ENCODE measurements at regions not wholly inside any gene's neighbourhood (a gene's known extent, or its start where the extent isn't known, plus 50 kb on each side); places are given as distances from the start of the nearest gene placed in this dataset.

DNA sequence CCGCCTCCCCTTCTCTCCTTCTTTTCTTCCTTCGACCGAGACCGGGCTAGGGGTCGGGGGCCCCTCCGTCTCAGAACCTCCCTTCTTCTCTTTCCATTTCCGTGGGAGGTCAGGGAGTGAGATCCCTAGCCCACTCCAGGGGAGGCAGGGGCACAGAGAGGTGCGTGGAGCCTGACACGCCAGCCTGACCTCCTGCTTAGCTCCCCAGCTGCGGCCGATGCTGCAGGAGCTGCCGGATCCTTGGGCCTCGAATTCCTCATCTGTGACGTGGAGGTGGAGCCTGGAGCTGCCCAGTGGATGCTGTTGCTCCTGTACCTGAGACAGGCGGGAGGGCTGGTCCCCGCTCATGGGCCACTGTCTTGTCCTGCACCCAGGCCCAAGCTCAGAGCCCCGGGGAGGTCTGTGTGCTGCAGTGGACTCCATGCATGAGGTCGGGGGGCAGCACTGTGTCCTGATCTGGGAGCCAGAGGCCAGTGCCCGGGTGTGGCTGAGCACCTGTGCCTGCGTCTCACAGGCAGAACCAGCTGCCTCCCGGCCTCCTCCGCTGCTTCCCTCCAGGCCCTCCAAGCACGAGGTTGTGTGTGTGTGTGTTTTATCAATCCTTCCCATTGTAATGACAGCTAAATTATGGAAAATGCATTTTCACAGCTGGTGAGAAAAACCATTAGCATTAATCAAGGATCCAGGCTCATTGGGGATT lies 55.3 kb upstream of the TTC34 start:
- Mint-ChIP-seq H3K9me3 (peaks cover 6% of the 10 kb centered on the region), H3K36me3 (ENCODE audit: low read depth) (peaks cover 7% of the 10 kb centered on the region), H3K27ac (ENCODE audit: unreplicated experiment) (no peak overlapping the region), H3K4me3 (no peak overlapping the region), H3K4me1 (no peaks in the 10 kb centered on the region), H3K27me3 (ENCODE audit: low read depth) (no peaks in the 10 kb centered on the region)
- DNase-seq (ENCODE audit: low read depth, low spot score) = no peak
- TF ChIP-seq, protein P1, sequence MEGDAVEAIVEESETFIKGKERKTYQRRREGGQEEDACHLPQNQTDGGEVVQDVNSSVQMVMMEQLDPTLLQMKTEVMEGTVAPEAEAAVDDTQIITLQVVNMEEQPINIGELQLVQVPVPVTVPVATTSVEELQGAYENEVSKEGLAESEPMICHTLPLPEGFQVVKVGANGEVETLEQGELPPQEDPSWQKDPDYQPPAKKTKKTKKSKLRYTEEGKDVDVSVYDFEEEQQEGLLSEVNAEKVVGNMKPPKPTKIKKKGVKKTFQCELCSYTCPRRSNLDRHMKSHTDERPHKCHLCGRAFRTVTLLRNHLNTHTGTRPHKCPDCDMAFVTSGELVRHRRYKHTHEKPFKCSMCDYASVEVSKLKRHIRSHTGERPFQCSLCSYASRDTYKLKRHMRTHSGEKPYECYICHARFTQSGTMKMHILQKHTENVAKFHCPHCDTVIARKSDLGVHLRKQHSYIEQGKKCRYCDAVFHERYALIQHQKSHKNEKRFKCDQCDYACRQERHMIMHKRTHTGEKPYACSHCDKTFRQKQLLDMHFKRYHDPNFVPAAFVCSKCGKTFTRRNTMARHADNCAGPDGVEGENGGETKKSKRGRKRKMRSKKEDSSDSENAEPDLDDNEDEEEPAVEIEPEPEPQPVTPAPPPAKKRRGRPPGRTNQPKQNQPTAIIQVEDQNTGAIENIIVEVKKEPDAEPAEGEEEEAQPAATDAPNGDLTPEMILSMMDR (conservative IDR thresholded peaks at IDR 0.05) = no peak

DNA sequence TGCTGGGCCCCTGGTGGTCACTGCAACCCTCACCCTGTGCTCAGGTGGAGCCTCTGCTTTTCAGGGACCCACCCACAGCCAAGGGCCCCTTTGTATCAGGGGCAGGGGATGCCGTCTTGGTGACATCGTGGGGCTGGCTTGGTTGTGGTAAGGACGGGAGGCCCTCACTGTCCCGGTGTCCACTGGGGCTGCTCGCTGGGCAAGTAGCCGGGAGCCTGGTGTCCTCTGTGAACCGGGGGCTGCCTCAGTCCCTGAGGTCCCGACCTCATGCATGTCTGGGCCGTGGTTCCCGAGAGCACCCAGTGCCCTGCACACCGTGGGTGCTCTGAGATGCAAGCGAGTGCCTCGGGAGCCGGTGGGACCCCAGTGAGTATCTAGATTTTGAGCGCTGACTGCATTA lies 56.0 kb upstream of the TTC34 start:
- TF ChIP-seq, protein P1 (conservative IDR thresholded peaks at IDR 0.05) = no peak
- Mint-ChIP-seq H3K9me3 (peaks cover 6% of the 10 kb centered on the region), H3K4me1 (no peaks in the 10 kb centered on the region), H3K27ac (ENCODE audit: unreplicated experiment) (no peak overlapping the region), H3K27me3 (ENCODE audit: low read depth) (no peaks in the 10 kb centered on the region), H3K36me3 (ENCODE audit: low read depth) (peaks cover 7% of the 10 kb centered on the region), H3K4me3 (no peak overlapping the region)
- no peak for DNase-seq (ENCODE audit: low read depth, low spot score)

DNA sequence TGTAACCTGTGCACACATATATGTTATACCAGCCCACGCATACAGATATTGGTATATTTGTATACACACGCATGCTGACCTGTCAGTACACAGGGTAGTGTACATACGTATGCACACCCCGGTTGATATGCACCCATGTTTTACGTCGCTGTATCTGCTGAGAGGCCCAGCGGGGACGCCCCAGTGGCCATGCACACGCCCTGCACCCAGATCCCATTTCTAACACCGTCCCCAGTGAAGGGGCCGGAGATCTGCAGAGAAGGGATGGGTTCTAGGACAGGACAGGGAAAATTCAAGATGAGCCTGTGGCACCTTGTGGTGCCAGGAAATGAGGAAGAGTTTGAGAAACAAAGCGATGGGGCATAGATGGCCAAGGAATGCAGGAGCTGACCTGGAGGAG lies 57.2 kb upstream of the TTC34 start:
- Mint-ChIP-seq H3K27me3 (ENCODE audit: low read depth) (no peaks in the 10 kb centered on the region), H3K4me1 (no peaks in the 10 kb centered on the region), H3K36me3 (ENCODE audit: low read depth) (peaks cover 7% of the 10 kb centered on the region), H3K27ac (ENCODE audit: unreplicated experiment) (no peak overlapping the region), H3K4me3 (no peak overlapping the region), H3K9me3 (peaks cover 6% of the 10 kb centered on the region)
- TF ChIP-seq, protein P1 (conservative IDR thresholded peaks at IDR 0.05) = no peak
- no peak for DNase-seq (ENCODE audit: low read depth, low spot score)

DNA sequence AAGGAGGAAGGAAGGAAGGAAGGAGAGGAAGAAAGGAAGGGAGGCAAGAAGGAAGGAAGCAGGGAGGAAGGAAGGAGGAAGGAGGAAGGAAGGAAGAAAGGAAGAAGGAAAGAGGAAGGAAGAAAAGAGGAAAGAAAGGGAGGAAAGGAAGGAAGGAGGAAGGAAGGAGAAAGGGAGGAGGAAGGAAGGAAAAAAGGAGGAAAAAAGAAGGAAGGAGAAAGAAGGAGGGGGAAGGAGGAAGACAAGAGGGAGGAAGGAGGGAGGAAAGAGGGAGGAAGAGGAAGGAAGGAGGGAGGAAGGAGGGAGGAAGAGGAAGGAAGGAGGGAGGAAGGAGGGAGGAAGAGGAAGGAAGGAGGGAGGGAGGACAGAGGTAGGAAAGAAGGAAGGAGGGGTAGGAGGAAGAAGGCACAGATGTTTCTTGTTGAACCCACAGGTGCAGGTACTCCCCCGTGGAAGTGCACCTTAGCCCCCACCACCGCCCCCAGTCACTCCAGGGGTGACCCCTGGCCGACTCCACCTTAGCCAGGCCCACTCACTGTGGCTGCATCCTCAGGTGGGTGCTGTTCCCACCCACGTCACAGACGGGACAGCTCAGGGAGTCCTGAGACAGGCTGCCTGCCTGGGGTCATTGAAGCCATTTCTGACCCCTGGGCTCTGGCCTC lies 57.9 kb upstream of the TTC34 start:
- Mint-ChIP-seq H3K4me3 (no peak overlapping the region), H3K4me1 (no peaks in the 10 kb centered on the region), H3K9me3 (peaks cover 6% of the 10 kb centered on the region)

DNA sequence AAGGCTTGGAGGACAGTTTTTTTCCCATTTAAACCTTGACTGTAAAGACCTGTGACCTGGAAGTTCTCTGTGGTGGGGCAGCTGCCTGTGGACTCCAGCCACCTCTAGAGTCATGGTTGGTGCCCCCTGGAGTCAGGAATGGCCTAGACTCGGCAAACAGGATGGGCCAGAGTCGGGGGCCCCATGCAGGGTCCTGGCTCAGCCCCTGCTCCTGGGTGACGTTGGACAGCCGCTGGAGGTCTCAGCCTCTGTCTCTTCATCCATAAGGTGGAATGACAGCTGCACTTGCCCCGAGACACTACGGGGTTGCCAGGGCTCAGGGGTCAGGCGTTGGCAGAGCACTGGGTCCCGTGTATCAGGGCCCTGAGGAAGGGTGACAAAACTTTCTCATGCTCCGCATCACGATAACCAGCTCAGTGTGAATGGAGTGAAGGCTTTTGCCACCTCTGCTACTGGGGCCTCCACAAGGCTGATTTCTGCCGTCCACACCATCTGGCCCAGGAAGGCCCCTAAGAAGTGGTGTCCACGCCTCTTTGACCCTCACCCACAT lies 58.5 kb upstream of the TTC34 start:
- Mint-ChIP-seq H3K27ac (ENCODE audit: unreplicated experiment) (no peak overlapping the region), H3K4me1 (no peaks in the 10 kb centered on the region), H3K9me3 (peaks cover 6% of the 10 kb centered on the region), H3K27me3 (ENCODE audit: low read depth) (no peaks in the 10 kb centered on the region), H3K4me3 (no peak overlapping the region), H3K36me3 (ENCODE audit: low read depth) (peaks cover 7% of the 10 kb centered on the region)
- TF ChIP-seq, protein P1 (conservative IDR thresholded peaks at IDR 0.05) = no peak
- DNase-seq (ENCODE audit: low read depth, low spot score) = no peak

More for the DNA sequence above, 57.9 kb upstream of the TTC34 start:
- Mint-ChIP-seq H3K27me3 (ENCODE audit: low read depth) (no peaks in the 10 kb centered on the region), H3K27ac (ENCODE audit: unreplicated experiment) (no peak overlapping the region), H3K36me3 (ENCODE audit: low read depth) (peaks cover 7% of the 10 kb centered on the region)
- TF ChIP-seq, protein P1 (conservative IDR thresholded peaks at IDR 0.05) = no peak
- no peak for DNase-seq (ENCODE audit: low read depth, low spot score)
